HG02763 (cell line): ENCODE measurements at regions not wholly inside any gene's neighbourhood (a gene's known extent, or its start where the extent isn't known, plus 50 kb on each side); places are given as distances from the start of the nearest gene placed in this dataset.

Experiments used
- ATAC-seq: cut with Tn5 transposase; IDR thresholded peaks from one replicate; pipeline ENCODE4 v1.9.1; 2021; ENCODE audit warnings: mild to moderate bottlenecking, moderate library complexity; ENCODE audit not compliant: unreplicated experiment

DNA sequence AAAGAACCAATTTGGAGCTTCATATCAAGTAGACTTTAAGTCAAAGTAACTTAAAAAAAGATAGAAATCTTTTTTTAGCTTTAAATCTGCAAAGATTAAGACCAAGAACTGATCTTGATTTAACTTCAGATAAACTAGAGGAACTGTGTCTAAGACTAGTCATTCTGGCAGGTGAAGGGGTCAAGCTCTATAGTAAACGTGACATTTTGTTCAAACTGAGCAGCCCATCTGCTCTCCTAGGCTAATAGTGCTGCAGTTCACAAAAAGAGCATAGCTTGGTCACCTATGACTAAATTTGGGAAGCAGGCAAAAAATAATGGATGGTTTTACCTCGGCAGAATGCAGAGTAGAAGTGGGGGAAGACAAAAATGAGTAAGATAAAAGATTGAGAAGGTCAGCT is 168.8 kb upstream of the ALCAM start:
- ATAC-seq, result no peak

DNA sequence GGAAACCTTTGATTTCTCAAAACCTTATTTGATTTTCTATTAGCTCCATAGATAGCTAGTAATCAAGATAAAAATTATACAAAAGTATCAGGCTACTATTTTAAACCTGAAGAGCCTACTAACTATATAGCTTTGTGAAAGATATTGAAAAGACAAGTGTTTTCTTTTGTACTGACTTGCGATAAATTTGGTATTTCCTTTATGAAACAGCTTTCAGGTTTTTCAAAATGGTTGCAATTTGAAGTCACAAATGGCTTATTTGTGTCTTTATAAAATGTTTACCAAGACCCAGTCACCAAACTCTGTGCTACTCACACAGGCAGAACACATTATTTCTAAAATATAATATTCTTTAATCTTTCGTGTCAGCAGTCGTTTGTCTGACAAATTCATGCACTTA is 167.5 kb upstream of the ALCAM start:
- no peak for ATAC-seq

DNA sequence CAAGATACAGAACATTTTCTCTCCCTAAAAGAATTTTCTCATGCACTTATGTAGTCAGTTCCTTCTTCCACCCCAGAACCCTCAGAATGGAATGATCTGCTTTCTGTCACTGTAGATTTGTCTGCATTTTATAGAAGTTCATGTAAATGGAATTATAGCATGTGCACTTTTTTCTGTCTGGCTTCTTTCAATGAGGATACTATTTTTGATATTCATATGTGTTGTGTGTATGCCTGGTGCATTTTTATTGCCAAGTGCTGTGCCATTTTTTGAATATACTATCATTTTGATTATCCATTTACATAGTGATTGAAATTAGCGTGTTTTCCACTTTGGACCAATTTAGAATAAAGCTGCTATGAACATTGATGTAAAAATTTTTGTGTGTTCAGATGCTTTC is 156.6 kb upstream of the ALCAM start:
- ATAC-seq, result no peak

DNA sequence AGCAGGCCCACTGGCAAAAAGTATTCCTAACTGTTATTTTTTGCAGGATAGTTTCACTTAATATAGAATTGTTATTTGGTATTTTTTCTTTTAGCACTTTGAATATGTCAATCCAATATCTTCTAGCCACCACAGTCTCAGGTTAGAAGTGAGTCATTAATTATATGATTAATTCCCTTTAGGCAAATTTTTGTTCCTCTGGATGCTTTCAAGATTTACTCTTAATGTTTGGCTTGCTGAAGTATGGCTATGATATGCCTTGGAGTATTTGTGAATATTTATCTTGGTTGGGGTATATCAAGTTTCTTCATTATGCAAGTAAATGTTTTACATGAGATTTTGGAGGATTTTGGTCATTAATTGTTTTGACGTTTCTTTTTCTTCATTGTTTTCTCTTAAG is 152.1 kb upstream of the ALCAM start:
- no peak for ATAC-seq

DNA sequence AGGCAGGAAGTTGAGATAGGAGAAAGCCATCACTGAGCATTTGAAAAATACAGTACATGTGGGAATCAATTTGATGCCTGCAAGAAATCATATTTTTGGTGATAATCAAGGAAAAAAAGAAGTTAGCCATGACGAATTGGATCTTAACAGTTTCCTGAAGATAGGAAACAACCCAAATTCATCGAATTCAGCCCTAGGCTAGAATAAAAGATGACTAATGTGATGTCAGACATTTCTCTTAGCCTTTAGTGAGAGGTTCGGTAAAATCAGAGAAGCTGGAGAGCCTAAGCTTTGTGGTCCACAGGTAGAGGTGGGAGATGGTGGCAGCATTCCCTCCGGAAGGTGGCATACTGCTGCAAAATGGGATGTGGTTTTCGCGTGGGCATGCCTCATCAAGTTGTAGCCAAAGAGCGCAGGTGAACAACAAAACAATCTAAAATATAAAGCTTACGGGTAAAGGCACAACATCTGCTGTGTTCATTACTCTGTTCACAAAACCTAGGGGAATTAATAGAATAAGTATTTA is 144.1 kb upstream of the ALCAM start:
- ATAC-seq, result no peak

DNA sequence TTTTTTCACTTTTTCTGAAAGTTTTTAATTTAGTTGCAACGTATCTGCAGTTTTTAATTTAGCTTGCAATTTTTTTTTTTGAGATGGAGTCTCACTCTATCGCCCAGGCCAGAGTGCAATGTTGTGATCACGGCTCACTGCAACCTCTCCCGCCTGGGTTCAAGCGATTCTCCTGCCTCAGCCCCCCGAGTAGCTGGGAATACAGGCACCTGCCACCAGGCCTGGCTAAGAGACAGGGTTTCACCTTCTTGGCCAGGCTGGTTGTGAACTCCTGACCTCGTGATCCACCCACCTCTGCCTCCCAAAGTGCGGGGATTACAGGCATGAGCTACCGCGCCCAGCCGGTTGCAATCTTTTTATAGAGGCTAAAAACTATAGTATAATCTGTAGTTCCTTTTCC is 142.9 kb upstream of the ALCAM start:
- ATAC-seq, result no peak

DNA sequence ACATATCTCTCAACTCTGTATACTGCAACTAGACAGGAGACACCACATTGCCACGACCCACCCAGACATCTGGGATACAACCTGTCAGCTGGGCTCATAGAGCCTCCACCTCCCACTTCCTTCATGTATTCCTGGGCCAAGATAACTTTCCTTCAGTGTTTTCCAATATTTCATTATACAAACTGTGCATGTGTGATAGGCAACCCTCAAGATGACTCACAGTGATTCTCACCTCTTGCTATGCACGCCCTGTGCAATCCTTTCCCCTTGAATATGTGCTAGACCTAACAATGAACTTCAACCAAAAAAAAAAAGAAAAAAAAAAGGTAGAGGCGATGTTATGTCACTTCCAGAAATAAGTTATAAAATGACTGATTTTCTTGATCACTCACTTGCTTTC is 138.0 kb upstream of the ALCAM start:
- no peak for ATAC-seq

DNA sequence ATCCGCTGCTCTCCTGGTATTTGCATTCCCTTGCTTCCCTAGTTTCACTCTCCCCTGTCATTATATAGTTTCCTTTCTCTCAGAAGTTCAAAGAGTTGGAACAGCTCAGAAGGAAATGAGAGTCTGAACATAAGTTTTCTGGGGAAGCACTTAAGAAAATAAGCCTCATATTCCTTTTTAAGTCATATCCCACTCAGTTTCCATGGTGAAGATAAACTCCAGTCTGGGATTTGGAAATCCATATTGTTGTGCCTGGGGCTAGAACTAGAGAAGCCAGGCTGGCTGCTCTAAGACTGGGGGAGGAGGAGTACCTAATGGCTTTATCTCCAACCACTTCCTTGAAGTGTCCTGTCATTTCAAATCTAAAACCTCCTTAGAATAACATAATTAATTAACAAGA is 134.2 kb upstream of the ALCAM start:
- no peak for ATAC-seq

DNA sequence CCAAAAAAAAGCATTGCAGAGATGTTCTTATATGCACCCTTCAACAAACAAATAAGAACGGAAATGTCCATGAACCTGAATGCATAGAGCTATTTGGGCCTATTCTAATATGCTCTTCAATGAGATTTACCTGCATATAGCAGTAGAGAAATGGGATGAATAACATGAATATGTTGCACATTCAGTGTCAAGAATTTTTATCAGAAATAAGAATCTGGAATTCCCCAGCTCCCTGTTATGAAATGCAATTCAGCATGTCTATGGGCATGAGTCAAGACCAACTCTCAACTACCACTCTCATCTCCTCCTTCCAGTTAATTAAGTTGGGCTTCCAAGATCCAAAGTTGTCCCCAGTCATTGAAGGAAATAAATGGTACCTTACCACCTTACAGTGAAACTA is 133.7 kb upstream of the ALCAM start:
- ATAC-seq, result no peak

DNA sequence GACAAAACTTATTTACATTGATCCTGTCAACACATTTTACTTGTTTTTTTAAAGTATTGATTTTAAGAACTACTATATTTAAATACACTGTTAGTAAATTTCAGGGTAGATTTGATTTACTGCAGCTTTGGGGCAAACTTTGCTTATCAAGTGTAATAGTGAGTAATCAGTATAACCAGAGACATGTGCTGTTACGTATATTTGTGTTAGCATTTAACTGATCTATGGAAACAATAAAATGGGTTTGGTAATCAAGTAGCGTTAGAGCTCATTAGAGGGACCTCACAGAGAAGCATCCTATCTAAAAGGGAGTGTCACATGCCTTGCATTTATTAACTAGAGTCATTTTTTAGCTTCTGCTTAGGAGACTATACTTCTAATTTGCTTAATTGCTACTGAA is 131.5 kb upstream of the ALCAM start:
- no peak for ATAC-seq

DNA sequence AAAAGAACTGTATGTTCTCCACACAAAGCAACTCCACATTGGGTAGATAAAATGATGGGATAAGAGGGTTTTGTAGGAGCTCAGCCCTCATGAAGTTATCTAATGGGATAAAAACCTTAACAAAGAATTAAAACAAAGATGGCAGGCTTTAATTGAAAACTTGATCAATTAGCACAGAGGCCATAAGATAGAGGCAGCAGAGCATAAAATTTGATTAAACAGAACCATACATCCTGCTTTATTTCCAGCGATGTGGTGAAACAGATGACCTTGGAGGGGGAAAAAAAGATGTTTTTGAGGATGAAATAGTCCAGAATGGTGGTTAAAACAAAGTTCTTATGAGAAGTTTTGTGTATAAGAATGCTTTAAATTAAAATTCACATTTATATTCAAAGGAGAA is 130.9 kb upstream of the ALCAM start:
- ATAC-seq, result no peak

DNA sequence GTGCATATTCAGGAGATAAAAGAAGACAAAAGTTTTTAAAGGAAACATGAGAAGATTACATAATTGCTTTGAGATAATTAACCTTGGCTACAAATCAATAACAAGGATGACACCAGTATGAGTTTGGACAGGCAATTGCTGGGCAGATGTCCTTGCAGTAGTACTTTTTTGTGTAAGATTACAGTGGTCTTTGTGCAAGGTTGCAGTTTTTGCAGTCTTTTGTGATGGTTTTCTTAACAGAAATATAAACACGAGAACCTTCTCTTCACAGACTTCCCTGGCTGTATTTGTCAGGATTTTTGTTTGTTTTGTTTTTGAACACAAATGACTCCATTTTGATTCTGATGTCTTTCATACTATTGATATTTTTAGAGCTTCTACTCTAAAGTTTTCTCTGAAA is 128.3 kb upstream of the ALCAM start:
- no peak for ATAC-seq

DNA sequence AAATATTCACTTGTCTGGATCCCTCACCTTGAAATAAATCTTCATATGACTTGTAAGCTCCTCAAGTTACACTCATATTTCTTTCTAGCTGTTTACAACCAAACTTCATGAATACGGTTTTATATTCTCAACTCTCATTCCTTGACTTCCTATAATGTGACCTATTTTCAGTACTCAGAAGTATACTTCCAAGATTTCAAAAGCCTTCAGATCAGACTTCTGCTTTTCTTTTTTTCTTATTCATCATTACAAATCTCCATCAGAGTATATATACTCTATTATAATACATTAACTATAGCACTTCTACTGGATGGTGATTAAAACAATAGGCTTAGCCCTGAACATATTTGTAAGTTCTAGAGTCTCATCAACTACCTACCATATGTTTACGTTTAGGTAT is 123.6 kb upstream of the ALCAM start:
- no peak for ATAC-seq

DNA sequence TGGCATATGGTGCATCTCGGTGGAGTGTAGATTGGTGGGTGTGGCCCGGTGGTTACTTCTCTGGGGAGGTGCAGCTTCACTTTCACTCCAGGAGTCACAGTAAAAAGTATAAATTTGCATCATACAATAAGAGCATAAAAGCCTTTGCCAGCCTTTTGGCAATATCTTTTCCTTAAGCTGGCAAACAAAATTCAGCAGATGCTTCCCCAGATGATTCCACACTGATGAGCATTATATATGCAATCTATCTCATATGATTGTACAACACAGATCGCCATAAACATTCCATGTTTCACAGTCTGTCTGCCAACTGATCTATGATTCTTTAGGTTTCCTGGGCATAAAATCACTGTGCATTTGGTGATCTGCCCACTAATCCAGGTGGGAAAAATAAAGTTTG is 120.2 kb upstream of the ALCAM start:
- ATAC-seq, result no peak

DNA sequence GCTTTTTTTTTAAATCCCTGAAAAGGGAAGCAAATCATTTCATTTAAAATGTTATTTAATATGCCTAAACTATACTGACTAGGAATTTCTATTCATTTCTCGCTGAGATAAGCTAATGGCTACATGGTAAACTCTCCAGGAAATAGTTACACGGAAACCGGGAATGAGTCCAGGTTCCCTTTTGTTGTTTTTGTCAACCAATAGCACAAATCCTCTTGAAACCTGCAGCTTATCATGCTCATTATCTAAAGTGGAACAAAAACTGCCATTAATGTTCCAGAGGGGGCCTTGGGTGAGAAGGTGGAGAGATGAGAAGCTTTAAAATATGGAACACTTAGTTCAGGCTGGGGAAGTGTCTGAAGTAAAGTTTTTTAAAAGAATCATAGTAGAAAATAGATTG is 113.5 kb upstream of the ALCAM start:
- no peak for ATAC-seq

DNA sequence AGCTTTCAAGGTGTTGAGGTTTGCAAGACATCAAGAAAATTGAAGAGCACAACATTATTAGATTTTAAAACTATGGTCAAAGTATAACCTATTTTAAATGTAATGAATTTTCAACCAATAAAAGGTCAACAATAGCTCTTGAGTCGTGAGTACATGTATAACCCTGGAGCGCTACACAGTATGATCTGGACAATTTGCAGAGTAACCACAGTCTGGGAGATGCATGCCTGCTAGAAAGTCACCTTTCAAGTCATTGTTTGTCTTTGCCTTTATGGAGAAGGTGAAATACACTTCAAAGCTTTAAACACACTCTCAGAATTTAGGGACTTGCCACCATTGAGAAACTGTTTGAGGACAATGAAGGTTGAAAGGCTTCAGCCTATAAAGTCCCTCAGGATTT is 112.6 kb upstream of the ALCAM start:
- no peak for ATAC-seq

DNA sequence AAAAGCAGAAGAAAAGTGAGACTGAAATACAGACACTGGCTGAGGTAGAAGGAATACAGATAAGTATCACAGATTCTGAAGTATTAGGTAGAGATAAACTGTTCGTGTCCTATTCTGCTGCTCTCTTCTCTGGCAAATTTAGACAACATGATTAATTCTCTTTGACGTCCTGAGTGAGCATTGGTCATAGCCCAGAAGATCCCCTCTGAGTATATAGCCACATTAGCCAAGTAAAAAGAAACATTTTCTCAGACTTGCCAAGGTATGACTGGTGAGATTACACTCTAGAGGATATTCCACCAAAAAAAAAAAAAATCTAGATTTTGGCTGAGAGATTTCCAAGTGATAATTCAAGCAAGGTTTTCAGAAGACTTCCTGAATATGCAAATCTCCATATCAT is 111.4 kb upstream of the ALCAM start:
- ATAC-seq, result no peak

DNA sequence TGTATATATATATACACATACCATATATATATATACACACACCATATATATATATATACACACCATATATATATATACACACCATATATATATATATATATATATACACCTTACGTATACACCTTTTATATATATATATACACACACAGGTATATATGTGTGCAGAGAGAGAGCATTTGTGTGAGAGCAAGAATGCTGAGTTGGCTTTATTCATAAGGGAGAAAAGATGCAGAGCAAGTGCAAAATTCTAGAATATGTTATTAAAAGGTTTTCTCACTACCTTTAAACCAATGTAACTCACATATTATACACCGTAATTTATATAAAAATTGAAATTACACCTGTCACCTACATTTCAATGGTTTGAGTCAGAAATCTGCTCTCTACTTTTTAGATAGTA is 107.2 kb upstream of the ALCAM start:
- no peak for ATAC-seq

DNA sequence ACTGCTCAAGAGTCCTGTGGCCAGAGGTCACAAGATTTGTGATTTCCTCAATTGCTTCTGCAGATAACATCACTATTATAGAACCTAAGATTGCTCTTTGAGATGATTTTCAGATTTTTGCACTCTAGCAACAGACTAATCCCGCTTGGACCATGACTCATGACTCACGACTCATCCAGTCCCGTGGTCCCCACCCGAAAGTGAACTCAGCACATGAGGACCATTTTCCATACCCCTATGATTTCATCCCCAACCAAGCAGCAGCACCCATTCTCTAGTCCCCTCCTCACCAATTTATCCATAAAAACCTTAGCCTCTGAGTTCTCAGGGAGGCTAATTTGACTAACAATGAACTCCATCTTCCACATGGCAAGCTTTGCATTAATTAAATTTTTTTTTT is 106.3 kb upstream of the ALCAM start:
- no peak for ATAC-seq

DNA sequence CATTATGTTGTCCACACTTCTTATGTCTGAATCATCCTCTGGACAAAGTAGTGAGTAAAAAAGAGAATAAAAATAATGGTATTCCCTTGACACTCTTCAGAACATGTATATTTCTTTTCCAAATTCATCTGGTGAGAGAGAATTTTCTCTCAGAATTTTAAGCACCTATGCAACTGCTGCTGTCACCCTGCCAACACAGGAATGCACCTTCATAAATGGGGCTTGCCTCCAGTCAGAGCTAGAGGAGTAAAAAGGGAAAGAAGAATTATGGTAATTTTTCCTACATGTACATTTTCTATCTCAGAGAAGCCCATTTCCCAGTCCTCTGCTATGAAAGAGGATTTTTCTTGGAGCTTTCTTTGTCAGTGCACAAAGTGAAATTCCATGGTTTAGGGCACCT is 92.2 kb upstream of the ALCAM start:
- ATAC-seq, result no peak

DNA sequence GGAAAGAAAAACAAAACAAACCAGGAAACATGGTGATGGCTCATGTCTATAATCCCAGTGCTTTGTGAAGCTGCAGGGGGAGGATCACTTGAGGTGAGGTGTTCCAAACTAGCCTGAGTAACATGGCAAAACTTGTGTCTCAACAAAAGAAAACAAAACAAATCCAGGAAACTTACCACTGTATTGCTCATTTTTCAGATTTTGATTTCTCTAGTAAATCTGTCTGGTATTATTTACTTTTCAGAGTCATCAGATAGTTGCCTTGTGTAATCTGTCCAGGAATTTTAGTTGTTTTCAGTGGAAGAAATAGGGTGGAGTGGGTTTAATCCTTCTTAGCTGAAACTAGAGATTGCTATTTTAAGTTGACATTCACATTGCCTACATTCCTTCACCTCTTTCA is 91.8 kb upstream of the ALCAM start:
- ATAC-seq, result no peak

DNA sequence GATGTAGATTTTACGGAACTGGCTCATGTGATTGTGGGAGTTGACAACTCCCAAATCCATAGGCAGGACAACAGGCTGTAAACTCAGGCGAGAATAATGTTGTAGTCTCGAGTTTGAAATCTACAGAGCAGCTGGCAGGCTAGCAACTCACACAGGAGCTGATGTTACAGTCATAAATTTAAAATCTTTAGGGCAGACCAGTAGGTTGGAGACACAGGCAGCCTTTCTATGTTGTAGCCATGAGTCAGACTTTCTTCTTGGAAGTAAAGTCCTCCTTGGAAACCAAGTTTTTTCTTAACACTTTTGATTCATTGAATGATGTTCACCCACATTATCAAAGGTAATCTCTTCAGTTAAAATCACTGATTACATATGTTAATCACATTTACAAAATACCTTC is 89.1 kb upstream of the ALCAM start:
- ATAC-seq, result no peak

DNA sequence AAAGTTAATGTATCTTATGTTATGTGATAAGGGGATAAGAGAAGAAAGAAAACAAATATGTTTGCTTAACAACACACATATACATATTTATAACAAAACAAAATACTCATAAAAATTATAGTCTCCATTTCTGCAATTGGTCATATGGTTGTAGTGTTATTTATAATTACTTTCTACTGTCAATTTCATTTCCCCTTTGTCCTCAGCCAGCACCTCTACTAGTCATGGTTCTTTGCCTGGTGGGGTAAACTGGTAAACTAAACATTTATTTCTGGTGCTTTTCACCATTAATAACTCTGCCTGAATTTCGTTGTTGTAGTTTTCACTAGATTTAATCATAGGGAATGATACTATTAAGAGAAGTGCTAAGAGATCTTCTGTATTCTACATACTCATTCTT is 88.0 kb upstream of the ALCAM start:
- no peak for ATAC-seq

DNA sequence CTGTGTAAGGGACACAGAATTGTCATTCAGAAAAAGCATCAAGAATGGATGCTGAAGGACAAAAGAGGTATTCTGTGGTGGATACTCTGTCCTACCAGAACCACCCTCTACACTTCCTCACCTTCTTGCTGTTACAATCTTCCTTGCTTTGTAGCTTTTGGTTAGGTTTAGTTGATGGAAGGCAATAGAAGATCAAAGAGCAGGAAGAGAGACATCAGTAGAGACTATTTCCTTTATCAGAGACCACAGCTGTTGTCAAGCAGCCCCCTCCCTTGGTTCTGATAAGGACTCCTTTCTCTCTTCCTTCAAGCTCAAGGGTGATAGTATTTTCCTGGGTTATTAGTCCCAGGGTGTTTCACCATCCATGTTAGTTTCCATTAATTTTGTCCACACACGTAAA is 84.7 kb upstream of the ALCAM start:
- ATAC-seq, result no peak
